OCI-LY7 (cell line): ENCODE measurements at regions not wholly inside any gene's neighbourhood (a gene's known extent, or its start where the extent isn't known, plus 50 kb on each side); places are given as distances from the start of the nearest gene placed in this dataset.

ENCODE experiments used
- BruUV-seq: library from RNA; stranded (reverse); fragments of 400-500 nt; replicated peaks from 2 replicates; lab custom pipeline; 2021; lab: Mats Ljungman, UMichigan
- CTCF ChIA-PET: fragments of 300-600 bp; sonication (Branson Sonifier 250); formaldehyde crosslinking; loops from one replicate; lab custom pipeline; 2022; ENCODE audit warnings: antibody characterized with exemption; ENCODE audit not compliant: unreplicated experiment; lab: Charles Lee
- POLR2A ChIA-PET: fragments of 300-600 bp; sonication (Branson Sonifier 250); formaldehyde crosslinking; loops from one replicate; lab custom pipeline; 2022; ENCODE audit warnings: antibody characterized with exemption; lab: Charles Lee
- DNase-seq: peaks from one replicate; pipeline ENCODE4 v3.0.0-alpha.2; 2015; ENCODE audit warnings: low spot score
- H2AFZ ChIP-seq: fragments of 200-600 bp; sonication (generic), shearing (Covaris generic); 2 replicates; pipeline ENCODE4 v1.6.1; 2014; ENCODE audit warnings: mild to moderate bottlenecking, antibody characterized with exemption, low read length, moderate library complexity
- H3K27ac ChIP-seq: fragments of 200-600 bp; sonication (generic); 2 replicates; pipeline ENCODE4 v1.5.1; 2014; ENCODE audit warnings: mixed run types, low read depth, mild to moderate bottlenecking, moderate library complexity, low read length, inconsistent platforms; ENCODE audit not compliant: poor library complexity, severe bottlenecking
- H3K36me3 ChIP-seq: fragments of 200-600 bp; sonication (generic); 2 replicates; pipeline ENCODE4 v1.6.1; 2014; ENCODE audit warnings: mild to moderate bottlenecking, antibody characterized with exemption, low read length, moderate library complexity, mixed read lengths; ENCODE audit not compliant: insufficient read depth
- H3K4me1 ChIP-seq: fragments of 200-600 bp; sonication (generic); 2 replicates; pipeline ENCODE4 v1.5.1; 2014; ENCODE audit warnings: mild to moderate bottlenecking, low read length; ENCODE audit not compliant: insufficient read depth, poor library complexity, severe bottlenecking
- H3K4me2 ChIP-seq: fragments of 200-600 bp; sonication (generic); 2 replicates; pipeline ENCODE4 v1.6.1; 2014; ENCODE audit warnings: mild to moderate bottlenecking, low read length
- H3K4me3 ChIP-seq: fragments of 200-600 bp; sonication (generic); 2 replicates; pipeline ENCODE4 v1.5.1; 2014; ENCODE audit warnings: mild to moderate bottlenecking, low read depth, low read length; ENCODE audit not compliant: poor library complexity, severe bottlenecking
- H3K79me2 ChIP-seq: fragments of 200-600 bp; sonication (generic); 2 replicates; pipeline ENCODE4 v1.6.1; 2016; ENCODE audit warnings: low read depth, mild to moderate bottlenecking, low read length, moderate library complexity, mixed read lengths; ENCODE audit not compliant: insufficient read depth
- H3K9me2 ChIP-seq: fragments of 200-600 bp; sonication (generic); 2 replicates; pipeline ENCODE4 v1.6.1; 2016; ENCODE audit warnings: mild to moderate bottlenecking, low read length, mixed read lengths; ENCODE audit not compliant: insufficient read depth
- H3K9me3 ChIP-seq: fragments of 200-600 bp; sonication (generic); 2 replicates; pipeline ENCODE4 v1.6.1; 2014; ENCODE audit warnings: mild to moderate bottlenecking, mixed run types, low read length, mixed read lengths
- H4K20me1 ChIP-seq: fragments of 200-600 bp; sonication (generic); 2 replicates; pipeline ENCODE4 v1.6.1; 2014; ENCODE audit warnings: mild to moderate bottlenecking, antibody characterized with exemption, low read length, moderate library complexity, mixed read lengths; ENCODE audit not compliant: insufficient read depth
- CTCF ChIP-seq: fragments of 200-600 bp; sonication (generic); conservative IDR thresholded peaks from 2 replicates; pipeline ENCODE4 v1.5.1; 2014; ENCODE audit warnings: mild to moderate bottlenecking, antibody characterized with exemption, low read length, moderate library complexity, mixed read lengths
- EZH2phosphoT487 ChIP-seq: fragments of 200-600 bp; sonication (generic); IDR thresholded peaks from 2 replicates; pipeline ENCODE4 v1.6.1; 2018; ENCODE audit warnings: low read depth, borderline replicate concordance, mild to moderate bottlenecking, mixed run types, antibody characterized with exemption, low read length, moderate library complexity, mixed read lengths
- intact Hi-C: fragments of 100-400 bp; cut with micrococcal nuclease; formaldehyde crosslinking; loops from one replicate; pipeline ENCODE4 v1.10.0; 2022; ENCODE audit not compliant: unreplicated experiment

DNA sequence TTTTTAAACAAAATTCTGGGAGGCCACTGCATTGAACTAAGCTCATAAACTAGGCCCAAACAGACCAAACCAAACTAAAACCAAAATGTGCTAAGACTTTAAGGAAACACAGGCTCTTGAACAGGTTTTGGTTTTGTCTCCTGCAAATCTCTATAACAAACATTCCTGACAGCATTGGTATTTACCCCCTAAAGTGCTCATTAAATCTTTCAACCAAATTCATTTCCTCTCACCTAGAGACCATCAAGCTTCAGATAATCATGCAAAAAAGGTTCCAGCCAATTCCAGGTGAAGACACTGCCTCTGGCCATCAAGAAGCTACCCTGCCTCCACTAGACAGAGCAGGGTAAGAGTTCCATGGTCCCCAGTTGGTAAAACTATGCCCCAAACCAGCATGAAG, 951.2 kb upstream of the MIR17HG start:
- no TSS peak for BruUV-seq
- Histone ChIP-seq H3K9me2 (no peaks in the 10 kb centered on the region), H3K9me3 (peaks cover 9% of the 10 kb centered on the region), H3K4me3 (no peak overlapping the region), H3K36me3 (no peaks in the 10 kb centered on the region), H3K79me2 (no peaks in the 10 kb centered on the region), H2AFZ (no peak overlapping the region), H3K27ac (no peak overlapping the region), H3K4me1 (no peaks in the 10 kb centered on the region), H3K4me2 (no peak overlapping the region), H4K20me1 (no peaks in the 10 kb centered on the region)
- ChIA-PET POLR2A (interaction anchor here (1.0 to 1.9 kb wide), 3 partner anchors 9 to 13 kb away, joined by 3 to 5 read pairs (median 5); no protein-coding TSS in a partner anchor), CTCF (no interaction called here)
- DNase-seq: no peak
- TF ChIP-seq CTCF: no peak
- TF ChIP-seq EZH2phosphoT487: no peak
- intact Hi-C loops: no loop called here

- ChIA-PET POLR2A (interaction anchor here (1.3 to 3.3 kb wide), 2 partner anchors 10 to 422 kb away, joined by 3 to 13 read pairs; no protein-coding TSS in a partner anchor), CTCF (no interaction called here)
- H2AFZ ChIP-seq: no peak overlapping the region
- no TSS peak for BruUV-seq
- no peaks in the 10 kb centered on the region for H4K20me1 ChIP-seq
- no peak overlapping the region for H3K4me3 ChIP-seq
- H3K4me2 ChIP-seq: no peak overlapping the region
- H3K36me3 ChIP-seq: no peaks in the 10 kb centered on the region
- no peak overlapping the region for H3K27ac ChIP-seq
- no peaks in the 10 kb centered on the region for H3K79me2 ChIP-seq
- TF ChIP-seq EZH2phosphoT487: no peak
- TF ChIP-seq CTCF: no peak
- intact Hi-C loops: no loop called here
- no peaks in the 10 kb centered on the region for H3K9me2 ChIP-seq
- DNase-seq: no peak
- H3K4me1 ChIP-seq: no peaks in the 10 kb centered on the region
- peaks cover 10% of the 10 kb centered on the region for H3K9me3 ChIP-seq
Observed at GRCh38 chr13:90397503-90397902, 950.0 kb upstream of the MIR17HG start.

GRCh38 chr13:90400372-90400771, 947.1 kb upstream of the MIR17HG start:
- no TSS peak for BruUV-seq
- POLR2A ChIA-PET: interaction anchor here (0.6 to 3.3 kb wide), 7 partner anchors 8 to 220 kb away, joined by 3 to 13 read pairs (median 3); no protein-coding TSS in a partner anchor
- Histone ChIP-seq H3K4me1 (no peaks in the 10 kb centered on the region), H3K79me2 (no peaks in the 10 kb centered on the region), H3K9me2 (no peaks in the 10 kb centered on the region), H3K4me3 (no peak overlapping the region), H4K20me1 (no peaks in the 10 kb centered on the region), H3K4me2 (no peak overlapping the region), H3K9me3 (0 out of 2 replicates have a peak, but pooled peaks cover 9% of the 10 kb centered on the region), H2AFZ (no peak overlapping the region), H3K27ac (no peak overlapping the region), H3K36me3 (no peaks in the 10 kb centered on the region)
- intact Hi-C loops: no loop called here
- no peak for TF ChIP-seq EZH2phosphoT487
- TF ChIP-seq CTCF: no peak
- DNase-seq: no peak
- CTCF ChIA-PET: no interaction called here
